PC-9 (cell line): ENCODE measurements at regions not wholly inside any gene's neighbourhood (a gene's known extent, or its start where the extent isn't known, plus 50 kb on each side); places are given as distances from the start of the nearest gene placed in this dataset.

ENCODE experiments used
- EZH2 ChIP-seq: fragments of 200-600 bp; sonication (generic); IDR thresholded peaks from 2 replicates; pipeline ENCODE4 v1.8.0; 2017; ENCODE audit warnings: antibody characterized with exemption, low read depth
- TF ChIP-seq, protein P1 (sequence below): fragments of 200-600 bp; sonication (generic); conservative IDR thresholded peaks from 2 replicates; pipeline ENCODE4 v1.6.1; 2017; ENCODE audit warnings: mixed run types, antibody characterized with exemption, mild to moderate bottlenecking, moderate library complexity

- TF ChIP-seq EZH2: no peak
- TF ChIP-seq, protein P1, sequence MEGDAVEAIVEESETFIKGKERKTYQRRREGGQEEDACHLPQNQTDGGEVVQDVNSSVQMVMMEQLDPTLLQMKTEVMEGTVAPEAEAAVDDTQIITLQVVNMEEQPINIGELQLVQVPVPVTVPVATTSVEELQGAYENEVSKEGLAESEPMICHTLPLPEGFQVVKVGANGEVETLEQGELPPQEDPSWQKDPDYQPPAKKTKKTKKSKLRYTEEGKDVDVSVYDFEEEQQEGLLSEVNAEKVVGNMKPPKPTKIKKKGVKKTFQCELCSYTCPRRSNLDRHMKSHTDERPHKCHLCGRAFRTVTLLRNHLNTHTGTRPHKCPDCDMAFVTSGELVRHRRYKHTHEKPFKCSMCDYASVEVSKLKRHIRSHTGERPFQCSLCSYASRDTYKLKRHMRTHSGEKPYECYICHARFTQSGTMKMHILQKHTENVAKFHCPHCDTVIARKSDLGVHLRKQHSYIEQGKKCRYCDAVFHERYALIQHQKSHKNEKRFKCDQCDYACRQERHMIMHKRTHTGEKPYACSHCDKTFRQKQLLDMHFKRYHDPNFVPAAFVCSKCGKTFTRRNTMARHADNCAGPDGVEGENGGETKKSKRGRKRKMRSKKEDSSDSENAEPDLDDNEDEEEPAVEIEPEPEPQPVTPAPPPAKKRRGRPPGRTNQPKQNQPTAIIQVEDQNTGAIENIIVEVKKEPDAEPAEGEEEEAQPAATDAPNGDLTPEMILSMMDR: no peak
Measured at GRCh38 chr13:24612726-24613125, 67.5 kb upstream of the ATP12A start.
